GM21390 (cell line): ENCODE measurements at regions not wholly inside any gene's neighbourhood (a gene's known extent, or its start where the extent isn't known, plus 50 kb on each side); places are given as distances from the start of the nearest gene placed in this dataset.
A peak's percentile ranks its signal among the peaks of the same experiment; 100 is the strongest.

Source experiments
- ATAC-seq: cut with Tn5 transposase; IDR thresholded peaks from one replicate; pipeline ENCODE4 v1.9.1; 2021; ENCODE audit not compliant: unreplicated experiment

DNA sequence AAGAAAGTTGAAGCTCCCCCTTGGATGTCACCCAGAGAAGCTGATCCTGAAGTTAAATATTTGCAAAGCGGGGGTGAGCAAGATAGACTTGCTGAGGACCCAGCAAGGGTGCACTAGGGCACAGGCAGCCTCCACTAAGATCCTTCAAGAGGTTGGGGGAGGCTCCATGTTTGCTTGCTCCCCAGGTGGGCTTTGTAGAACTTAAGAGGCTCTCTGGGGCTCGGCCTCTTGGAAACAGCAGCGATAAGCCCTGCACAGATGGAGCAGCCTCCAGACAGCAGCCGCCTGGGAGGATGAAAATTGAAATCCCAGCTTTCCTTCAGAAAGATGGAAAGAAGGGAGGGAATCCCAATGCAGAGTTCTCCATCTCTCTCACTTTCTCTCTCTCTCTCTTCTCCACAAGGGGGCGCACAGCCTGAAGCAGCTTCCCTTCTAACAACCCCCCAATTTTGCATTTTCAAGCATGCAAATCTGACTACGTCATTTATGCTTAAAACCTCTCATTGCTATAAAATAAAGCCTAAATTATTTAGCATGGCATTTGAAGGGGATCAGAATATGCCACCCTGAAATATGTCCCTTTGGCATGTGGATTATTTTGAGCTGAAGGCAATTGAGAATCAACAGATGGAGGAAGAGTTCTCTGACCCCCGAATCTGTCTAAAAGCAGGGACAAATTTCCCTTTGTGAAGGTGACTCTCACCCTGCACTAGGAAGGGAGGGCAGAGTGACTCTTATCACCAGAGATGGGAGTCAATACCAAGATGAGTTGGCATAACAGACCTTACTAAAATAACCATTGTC is 185.7 kb upstream of the KLHL29 start:
- peak; percentile 66 for ATAC-seq

DNA sequence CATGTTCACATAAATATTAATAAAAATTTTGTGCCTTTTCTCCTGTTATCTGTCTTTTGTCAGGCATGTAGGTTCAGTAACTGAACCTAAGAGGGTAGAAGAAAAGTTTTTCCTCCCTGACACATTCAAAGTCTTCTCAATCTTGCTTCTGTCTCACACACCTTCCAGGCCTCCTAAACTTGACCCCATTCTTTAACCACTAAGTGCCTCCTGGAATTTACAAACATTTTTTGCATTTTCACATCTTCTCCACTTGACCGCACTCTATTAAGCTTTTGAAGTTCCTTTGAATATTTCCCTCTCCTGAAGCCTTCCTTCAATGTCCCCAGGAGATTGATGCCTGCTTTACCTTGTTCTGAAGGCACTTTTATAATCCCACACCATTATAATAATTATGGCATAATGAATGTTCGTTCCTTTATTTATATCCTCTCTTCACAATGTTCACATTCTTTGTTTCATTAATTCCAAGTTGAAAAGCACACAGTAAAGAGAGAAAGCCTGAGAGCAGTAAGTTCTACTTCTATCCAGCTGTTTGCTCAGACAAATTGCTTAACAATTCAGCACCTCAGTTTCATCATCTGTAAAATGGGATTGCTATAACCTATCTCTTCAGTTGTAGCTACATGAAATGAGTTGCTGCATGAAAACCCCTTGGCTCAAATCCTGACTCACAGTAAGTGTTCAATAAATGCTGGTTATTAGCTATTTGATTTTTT is 184.8 kb upstream of the KLHL29 start:
- ATAC-seq, result no peak

DNA sequence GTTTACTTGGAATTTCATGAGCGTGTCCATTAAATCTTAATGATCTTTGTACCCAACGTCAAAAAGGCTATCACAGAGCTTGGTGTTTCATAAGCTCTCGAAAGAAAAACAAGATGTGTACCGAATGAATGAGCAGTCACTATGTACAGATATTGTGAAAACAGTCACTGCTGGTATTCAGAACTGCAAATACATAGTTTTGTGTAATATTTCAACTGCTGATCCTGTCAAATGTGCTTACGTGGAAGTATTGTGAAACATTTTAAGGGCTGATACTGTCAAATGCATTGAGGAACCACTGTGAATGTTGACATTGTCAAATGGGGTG is 184.2 kb upstream of the KLHL29 start:
- no peak for ATAC-seq

DNA sequence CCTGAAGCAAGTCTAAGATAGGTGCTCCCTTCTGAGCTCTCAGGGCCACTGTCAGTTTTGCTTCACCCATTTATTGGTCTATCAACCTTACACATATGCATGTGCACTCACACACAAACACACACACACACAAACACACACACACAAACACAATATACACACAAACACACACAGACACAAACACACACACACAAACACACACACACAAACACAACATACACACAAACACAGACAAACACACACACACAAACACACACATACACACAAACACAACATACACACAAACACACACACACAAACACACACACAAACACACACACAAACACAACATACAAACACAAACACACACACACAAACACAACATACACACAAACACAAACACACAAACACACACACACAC is 181.6 kb upstream of the KLHL29 start:
- ATAC-seq, result no peak

DNA sequence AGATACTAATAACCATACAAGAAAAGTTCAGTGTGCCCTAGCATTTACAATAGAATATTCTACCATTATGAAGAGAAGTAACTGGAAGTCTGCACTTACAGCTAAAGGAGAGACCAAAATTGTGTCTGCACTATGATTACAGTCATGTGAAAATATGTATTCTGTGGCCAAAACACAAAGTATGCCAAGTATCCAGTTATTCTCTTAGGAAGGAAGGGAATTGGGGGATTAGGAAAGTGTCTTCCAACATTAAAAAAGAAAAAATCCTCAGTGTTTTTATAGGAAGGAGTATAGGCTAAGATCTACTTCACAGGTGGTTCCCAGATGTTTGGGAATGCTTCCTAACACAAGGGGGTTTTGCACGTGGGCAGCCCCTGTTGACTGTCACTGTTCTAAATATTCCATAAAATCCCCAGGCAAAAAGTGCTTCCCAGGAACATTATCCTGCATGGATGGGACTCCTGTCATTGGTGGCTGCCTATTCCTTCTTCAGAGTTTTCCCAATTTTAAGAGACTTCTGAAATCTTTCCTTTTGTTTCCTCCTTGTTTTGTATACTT is 180.2 kb upstream of the KLHL29 start:
- no peak for ATAC-seq

DNA sequence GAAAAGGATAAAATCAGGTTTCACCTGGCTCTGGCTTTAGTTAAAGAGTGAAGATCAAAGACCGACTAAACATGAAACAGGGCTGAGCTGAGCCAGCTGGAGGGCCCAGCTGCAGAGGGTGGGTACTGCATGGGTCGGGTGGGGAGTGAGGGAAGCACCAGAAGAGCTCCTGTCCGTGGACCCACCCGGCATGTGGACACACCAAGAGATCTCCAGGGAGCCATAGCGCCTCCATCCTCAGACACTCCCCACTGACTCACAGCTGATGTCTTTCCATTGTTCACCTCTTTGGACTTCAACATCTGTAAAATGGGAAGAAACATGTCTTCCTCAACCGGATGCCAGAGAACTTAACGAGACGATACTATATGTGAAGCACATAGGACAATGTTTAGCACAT is 178.3 kb upstream of the KLHL29 start:
- ATAC-seq, result no peak

DNA sequence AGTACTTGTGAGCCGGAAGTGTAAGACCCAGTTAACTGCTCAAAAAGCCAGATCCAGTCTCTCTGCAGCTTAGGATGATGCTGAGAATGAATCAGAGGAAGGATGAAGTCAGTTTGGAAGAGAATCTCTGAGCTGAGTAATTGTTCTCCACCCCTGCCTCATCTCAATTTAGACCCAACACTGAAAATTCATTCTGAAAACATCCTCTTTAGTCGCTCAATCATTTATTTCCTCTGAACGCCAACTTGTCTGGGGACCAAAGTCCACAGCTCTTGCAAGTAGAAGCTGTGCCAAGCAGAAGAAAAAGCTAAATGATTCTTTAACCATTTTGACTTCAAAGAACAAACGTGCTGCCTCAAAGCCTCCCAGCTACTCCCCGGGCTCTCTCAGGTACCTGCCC is 177.1 kb upstream of the KLHL29 start:
- ATAC-seq, result no peak

DNA sequence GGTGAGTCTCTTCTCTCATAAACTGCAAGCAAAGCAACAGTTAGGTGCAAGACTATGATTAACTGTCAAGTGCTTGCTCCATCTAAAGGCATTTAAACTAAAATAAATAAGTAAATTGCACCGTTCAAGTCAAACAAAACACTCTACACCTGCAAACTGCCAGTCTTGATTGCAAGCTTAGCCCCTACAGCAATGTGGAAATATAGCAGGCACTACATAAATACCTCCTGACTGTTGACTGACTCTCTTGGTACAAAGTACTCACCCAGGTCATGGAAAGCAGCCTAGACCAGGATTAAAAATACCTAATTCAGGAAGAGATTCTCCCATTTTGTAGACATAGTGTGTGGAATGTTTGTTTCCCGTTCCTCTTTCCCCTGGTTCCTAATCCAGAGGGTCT is 176.6 kb upstream of the KLHL29 start:
- ATAC-seq, result no peak

DNA sequence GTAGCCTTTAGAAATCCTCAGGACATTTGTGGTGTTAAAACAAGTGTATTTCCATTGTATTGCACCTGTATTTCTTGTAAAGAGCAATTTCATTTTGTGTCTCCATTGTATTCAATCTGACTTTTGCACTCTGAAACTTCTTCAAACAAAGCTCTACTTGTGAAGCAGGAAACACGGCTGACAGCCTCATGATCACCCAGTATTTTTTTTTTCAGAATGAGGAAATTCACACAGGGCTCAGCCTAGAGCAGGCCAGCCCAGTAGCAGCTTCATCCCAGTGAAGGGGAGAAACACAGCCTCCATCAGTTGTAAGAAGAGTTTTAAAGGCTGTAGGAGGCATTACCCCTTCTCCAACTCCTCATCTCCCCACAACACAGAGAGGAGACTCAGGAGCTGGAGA is 175.9 kb upstream of the KLHL29 start:
- ATAC-seq, result no peak

DNA sequence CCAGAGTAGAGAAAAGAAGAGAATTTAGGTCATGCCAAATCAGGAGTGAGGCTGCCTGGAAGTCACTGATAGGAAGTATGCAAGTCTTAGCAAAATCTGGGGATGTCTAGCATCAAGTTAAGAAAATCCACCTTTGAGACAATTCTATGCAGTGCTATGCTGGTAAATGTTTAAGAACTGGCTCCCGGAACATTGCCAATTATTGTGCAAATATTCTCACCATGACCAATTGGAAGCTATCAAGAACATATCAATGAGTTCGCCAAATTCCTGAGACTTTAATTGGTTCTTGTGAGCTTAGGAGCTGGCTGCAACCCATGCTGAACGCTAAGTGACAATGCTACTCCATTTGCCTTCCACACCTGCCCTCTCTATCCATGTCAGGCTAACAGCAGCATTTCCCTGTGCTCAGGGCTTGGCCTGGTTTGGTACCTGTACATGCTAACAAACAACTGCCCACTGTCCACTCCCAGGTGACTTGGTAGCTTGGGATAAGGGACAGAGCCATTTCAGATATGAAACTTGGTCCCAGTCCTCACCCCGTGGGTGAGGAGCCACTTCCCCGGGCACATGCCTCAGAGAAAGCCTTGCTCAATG is 172.9 kb upstream of the KLHL29 start:
- ATAC-seq, result no peak

DNA sequence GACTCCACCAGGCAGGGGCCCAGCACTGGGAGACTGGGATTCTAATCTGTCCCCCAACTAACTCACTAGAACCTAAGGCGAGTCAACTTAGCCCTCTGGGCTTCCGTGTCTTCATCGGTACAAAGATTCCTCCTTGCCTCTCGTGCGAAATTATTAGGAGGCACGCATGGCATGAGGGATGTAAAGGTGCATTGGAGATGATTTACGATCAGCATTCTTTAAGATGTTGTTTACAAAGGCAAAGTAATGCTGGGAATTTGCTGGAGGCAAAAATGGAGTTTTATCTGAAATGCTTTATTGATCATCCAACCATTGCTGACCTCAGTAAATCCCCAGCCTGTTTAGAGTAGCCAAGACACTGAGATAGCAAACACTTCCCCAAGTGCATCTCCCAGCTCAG is 171.8 kb upstream of the KLHL29 start:
- ATAC-seq, result no peak

DNA sequence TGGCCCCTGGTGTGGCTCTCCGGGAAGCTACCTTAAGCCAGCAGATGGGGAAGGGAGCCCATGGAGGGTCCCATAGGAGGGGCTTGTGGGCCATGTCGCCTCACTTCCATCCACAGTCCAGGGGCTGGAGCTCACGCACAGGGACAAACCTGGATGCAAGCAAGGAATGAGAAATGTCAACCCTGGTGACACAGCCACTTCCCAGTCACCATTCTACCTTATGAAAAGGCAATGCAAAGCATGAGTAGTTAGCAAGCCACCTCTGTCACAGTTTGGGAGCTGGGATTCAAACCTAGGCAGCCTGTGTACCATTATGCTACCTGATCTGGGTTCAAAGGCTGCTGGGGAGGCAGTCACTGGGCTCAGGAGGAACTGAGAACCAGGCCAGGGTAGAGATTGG is 170.0 kb upstream of the KLHL29 start:
- ATAC-seq, result no peak

DNA sequence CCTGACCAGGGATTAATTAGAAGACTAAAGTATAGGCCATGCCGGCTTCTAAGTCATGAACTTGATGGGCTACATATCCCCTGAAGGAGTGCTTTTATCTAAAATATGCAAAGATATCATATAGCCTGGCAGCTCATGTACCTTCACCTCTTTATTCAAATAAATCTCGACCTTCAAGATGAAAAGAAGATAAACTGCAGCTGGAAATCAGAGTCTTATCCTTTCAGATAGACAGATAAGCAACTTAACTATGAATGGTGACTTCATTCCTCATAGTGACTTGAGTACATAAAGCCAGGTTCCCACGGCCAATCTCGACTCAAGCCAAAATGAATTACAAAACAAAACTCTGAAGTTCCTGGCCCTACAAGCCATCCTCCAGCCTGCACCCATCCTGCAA is 165.3 kb upstream of the KLHL29 start:
- no peak for ATAC-seq

DNA sequence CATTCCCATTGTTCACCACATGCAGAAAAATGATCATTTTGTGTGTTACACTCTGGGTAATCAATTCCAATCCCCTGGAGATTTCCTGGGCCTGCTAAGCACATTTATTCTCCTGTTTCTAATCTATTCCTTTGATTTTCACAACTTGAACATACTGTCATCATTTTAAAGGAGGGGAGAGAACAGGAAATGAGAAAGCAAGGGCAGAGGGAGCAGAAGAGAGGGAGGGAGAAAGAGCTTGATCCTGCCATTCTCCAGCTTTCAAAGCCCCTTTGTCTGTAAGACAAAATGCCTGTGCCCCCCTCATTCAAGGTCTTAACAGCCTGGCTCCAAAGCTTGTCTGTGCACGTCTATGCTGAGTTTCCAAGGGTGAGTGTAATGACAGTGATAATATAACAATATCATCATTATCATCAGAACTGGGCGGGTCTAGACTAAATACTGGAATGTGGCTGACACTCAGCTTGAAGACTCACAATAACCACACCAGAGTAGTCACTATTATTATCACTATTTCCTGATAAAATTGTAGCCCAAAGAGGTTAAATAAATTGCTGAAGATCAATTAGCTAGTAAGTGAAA is 164.4 kb upstream of the KLHL29 start:
- no peak for ATAC-seq

DNA sequence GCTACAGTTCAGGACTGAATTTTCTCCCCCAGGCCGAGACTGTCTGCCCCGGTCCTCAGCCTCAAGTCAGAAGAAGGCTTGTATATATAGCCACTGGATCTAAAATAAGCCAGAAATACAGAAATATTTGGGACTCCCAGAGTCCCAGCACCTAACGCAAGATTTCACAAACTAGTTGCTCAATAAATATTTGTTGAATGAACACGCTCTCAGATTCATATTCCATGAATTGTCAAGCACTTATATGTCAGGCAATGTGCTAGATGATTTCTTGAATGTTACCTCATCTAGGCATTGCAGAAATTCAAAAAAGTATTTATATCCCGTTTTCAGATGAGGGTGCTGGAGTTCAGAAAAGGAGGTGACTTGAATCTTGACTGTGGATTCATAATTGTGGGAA is 163.7 kb upstream of the KLHL29 start:
- no peak for ATAC-seq

DNA sequence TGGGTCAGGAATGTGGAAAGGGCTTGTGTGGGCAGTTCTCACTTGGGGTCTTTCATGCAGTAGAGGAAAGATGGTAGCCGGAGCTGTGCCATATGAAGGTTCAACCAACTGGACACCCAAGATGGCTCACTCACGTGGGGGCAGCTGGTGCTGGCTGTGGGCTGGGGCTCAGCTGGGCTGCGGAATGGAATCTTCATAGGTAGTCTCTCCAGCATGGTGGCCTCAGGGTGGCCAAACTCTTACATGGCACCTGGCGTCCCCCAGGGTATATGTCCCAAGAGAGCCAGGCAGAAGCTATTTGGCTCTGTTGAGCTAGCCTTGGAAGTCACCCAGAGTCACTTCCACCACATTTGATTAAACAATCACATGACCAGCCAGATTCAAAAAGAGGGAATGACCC is 163.1 kb upstream of the KLHL29 start:
- no peak for ATAC-seq

DNA sequence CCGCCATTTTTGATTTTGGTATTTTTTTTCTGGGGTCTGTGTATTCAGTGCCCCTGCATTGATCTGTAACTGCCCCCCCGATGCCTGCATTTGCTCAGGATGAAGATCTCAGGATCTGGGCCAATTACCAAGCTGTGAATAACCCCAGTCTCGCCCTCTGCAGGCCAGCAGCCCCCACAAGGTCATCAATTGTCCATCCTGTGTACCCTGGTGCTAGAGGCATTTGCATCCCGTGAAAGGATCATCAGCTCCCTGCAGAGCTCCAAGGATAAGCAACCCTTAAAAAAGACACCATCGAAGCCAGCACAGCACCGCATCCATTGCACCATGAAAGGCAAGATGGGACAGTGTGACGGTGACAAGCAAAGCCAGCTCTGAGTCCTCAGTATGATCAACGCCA is 154.1 kb upstream of the KLHL29 start:
- no peak for ATAC-seq

DNA sequence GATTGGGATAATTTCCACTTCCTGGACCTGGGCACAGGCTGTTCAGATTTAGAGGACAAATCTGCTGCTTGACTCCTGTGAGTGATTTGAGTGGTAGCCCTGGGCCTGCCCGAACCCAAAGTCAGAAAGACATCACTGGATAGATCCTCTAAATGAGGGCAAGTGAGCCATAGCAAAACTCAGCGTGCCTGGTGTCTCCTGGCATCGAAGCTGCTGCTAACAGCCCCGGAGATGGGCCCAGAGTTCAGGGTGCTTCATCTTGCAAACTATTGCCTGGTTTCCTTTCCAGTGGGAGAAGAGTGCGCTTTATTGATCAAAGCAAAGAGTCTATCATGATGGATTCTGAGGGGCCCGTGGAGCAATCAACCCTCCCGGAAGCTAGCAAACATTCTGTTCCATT is 153.1 kb upstream of the KLHL29 start:
- ATAC-seq, result no peak

DNA sequence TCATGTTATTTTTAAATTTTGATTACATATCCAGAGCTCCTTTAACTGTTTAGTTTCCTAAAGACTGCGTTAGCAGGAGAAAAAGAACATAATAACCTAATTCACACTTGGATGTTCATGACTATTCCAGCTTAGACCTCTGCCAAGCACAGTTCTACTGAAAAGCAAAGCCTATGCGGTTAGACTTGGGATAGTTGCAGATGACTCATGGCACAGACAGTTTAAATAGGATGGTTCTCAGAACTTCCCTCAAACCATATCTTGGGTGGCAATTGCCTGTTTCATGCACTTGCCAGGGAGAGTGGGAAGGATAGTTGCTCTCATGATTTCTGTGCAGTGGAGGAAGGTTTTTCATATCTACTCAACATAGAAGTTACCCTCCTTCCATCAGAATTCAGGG is 149.7 kb upstream of the KLHL29 start:
- no peak for ATAC-seq

DNA sequence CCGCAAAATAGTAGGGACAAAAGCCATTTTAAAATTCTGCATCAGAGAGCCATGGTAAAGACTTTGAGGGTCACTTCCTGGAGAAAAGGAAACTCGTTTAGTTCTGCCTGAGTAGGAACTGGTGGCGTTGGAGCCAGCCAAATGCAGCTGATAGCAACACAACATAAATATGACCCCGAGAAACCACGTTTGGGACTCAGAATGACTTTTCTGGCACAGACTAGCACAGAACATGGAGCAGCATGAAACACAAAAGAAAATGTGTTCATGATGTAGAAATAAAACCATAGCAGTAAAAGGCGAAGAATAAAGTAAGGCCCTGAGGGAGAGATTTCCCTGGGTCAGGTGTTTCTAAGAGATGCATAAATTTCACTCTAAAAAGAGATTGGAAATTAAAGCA is 149.2 kb upstream of the KLHL29 start:
- no peak for ATAC-seq

DNA sequence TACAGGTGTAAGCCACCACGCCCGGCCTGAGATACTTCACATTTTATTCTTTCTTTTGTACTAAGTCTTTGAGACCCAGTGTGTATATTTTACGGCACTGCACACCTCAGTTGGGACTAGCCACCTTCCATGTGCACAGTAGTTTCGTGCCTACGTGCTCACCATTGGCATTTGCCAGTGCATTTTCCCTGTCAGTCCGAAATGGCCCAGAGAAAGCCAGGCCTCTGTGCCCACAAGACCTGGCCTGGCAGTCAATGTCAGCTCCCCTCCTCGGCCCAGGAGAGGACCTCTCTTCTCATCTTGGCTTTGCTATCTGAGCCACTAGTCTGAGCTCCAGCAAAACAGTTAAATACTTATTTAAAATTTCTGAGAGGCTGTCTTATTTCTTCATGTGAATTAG is 147.8 kb upstream of the KLHL29 start:
- ATAC-seq, result no peak
